ENCODE measurements at regions not wholly inside any gene's neighbourhood (a gene's known extent, or its start where the extent isn't known, plus 50 kb on each side); places are given as distances from the start of the nearest gene placed in this dataset.

- TF ChIP-seq POLR2A (IDR thresholded peaks at IDR 0.05) (no peak), CTCF (IDR thresholded peaks at IDR 0.05) (no peak), EP300 (IDR thresholded peaks at IDR 0.05) (no peak)
Observed at GRCh38 chr13:20287976-20288375, 55.9 kb upstream of the GJB6 start.
